ENCODE measurements at regions not wholly inside any gene's neighbourhood (a gene's known extent, or its start where the extent isn't known, plus 50 kb on each side); places are given as distances from the start of the nearest gene placed in this dataset.

DNA sequence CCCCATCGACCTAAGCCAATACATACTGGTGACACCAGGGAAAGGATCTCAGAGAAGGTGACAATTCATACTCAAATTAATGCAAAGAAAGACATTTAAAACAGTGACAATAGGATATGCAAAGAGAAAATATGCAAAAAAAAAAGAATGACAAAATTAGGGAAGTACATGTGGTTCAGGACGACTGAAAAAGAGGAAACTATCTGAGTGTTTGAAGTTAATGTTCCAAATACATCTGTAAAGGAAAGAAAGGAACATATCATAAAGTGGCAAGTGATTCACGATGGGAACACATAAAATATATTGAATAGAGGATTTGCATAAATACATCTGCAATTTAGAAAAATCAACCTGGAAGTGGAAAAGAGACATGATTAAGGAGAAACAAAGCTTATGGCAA, 441.4 kb downstream of the SLITRK5 start:
- TF ChIP-seq REST (IDR thresholded peaks at IDR 0.05; ENCODE audit: insufficient replicate concordance, low read depth) (no peak), CTCF (IDR thresholded peaks at IDR 0.05; ENCODE audit: insufficient read depth, low read length) (no peak), SPI1 (IDR thresholded peaks at IDR 0.05; ENCODE audit: borderline replicate concordance, low read depth) (peak; percentile 26; the same call in 1 of the 2 replicates)
- DNase-seq (ENCODE audit: low read depth in 1 of 2, low spot score in 1 of 2) = no peak
- Histone ChIP-seq H3K4me3 (replicated peaks; ENCODE audit: insufficient read depth, low read length) (no peak overlapping the region), H3K27ac (replicated peaks) (no peak overlapping the region), H3K27me3 (ENCODE audit: insufficient read depth, poor library complexity, severe bottlenecking) (no peaks in the 10 kb centered on the region)

GRCh38 chr13:88115976-88116375, 444.8 kb downstream of the SLITRK5 start:
- no peak for DNase-seq (ENCODE audit: low read depth in 1 of 2, low spot score in 1 of 2)
- Histone ChIP-seq H3K27ac (replicated peaks) (no peak overlapping the region), H3K4me3 (replicated peaks; ENCODE audit: insufficient read depth, low read length) (no peak overlapping the region), H3K27me3 (ENCODE audit: insufficient read depth, poor library complexity, severe bottlenecking) (no peaks in the 10 kb centered on the region)
- no peak for TF ChIP-seq SPI1 (IDR thresholded peaks at IDR 0.05; ENCODE audit: borderline replicate concordance, low read depth)
- TF ChIP-seq REST (IDR thresholded peaks at IDR 0.05; ENCODE audit: insufficient replicate concordance, low read depth) = no peak
- no peak for TF ChIP-seq GABPA (IDR thresholded peaks at IDR 0.05; ENCODE audit: low read depth)
- TF ChIP-seq POLR2AphosphoS5 (IDR thresholded peaks at IDR 0.05; ENCODE audit: low read depth) = no peak

GRCh38 chr13:88118952-88119351, 447.8 kb downstream of the SLITRK5 start:
- Histone ChIP-seq H3K27ac (replicated peaks) (no peak overlapping the region), H3K27me3 (ENCODE audit: insufficient read depth, poor library complexity, severe bottlenecking) (no peaks in the 10 kb centered on the region), H3K4me3 (replicated peaks; ENCODE audit: insufficient read depth, low read length) (no peak overlapping the region)
- no peak for TF ChIP-seq CTCF (IDR thresholded peaks at IDR 0.05; ENCODE audit: insufficient read depth, low read length)
- no peak for TF ChIP-seq POLR2AphosphoS5 (IDR thresholded peaks at IDR 0.05; ENCODE audit: low read depth)
- TF ChIP-seq SPI1 (IDR thresholded peaks at IDR 0.05; ENCODE audit: borderline replicate concordance, low read depth) = no peak
- no peak for TF ChIP-seq REST (IDR thresholded peaks at IDR 0.05; ENCODE audit: insufficient replicate concordance, low read depth)
- no peak for TF ChIP-seq GABPA (IDR thresholded peaks at IDR 0.05; ENCODE audit: low read depth)
- no peak for DNase-seq (ENCODE audit: low read depth in 1 of 2, low spot score in 1 of 2)

GRCh38 chr13:88124142-88124541, 453.0 kb downstream of the SLITRK5 start:
- TF ChIP-seq SPI1 (IDR thresholded peaks at IDR 0.05; ENCODE audit: borderline replicate concordance, low read depth) (no peak), POLR2AphosphoS5 (IDR thresholded peaks at IDR 0.05; ENCODE audit: low read depth) (no peak), REST (IDR thresholded peaks at IDR 0.05; ENCODE audit: insufficient replicate concordance, low read depth) (no peak)
- Histone ChIP-seq H3K27ac (replicated peaks) (no peak overlapping the region), H3K27me3 (ENCODE audit: insufficient read depth, poor library complexity, severe bottlenecking) (no peaks in the 10 kb centered on the region), H3K4me3 (replicated peaks; ENCODE audit: insufficient read depth, low read length) (no peak overlapping the region)
- DNase-seq (ENCODE audit: low read depth in 1 of 2, low spot score in 1 of 2) = no peak
